IMR-90 (cell line): ENCODE measurements at regions not wholly inside any gene's neighbourhood (a gene's known extent, or its start where the extent isn't known, plus 50 kb on each side); places are given as distances from the start of the nearest gene placed in this dataset.

Experiments used
- ATAC-seq: fragments of 200-7000 bp; cut with Tn5 transposase; 2 replicates; pipeline ENCODE4 v1.9.1; 2020; ENCODE audit warnings: low read depth, mild to moderate bottlenecking, moderate library complexity
- BruUV-seq: library from RNA; stranded (reverse); fragments of 400-500 nt; replicated peaks from 2 replicates; lab custom pipeline; 2021; lab: Mats Ljungman, UMichigan
- CTCF ChIA-PET: fragments of 300-600 bp; formaldehyde crosslinking; extraction: SDS; loops from one replicate; lab custom pipeline; 2021; ENCODE audit warnings: antibody characterized with exemption; lab: Yijun Ruan, JAX
- POLR2A ChIA-PET: fragments of 300-600 bp; sonication (Branson Sonifier 250); formaldehyde crosslinking; loops from one replicate; lab custom pipeline; 2022; ENCODE audit warnings: antibody characterized with exemption; ENCODE audit not compliant: unreplicated experiment; lab: Charles Lee
- DNase-seq: peaks from one replicate; pipeline ENCODE4 v3.0.0; 2013
- H2AFZ ChIP-seq: replicated peaks from 2 replicates; pipeline ENCODE3; 2013; ENCODE audit warnings: low read length, mild to moderate bottlenecking; ENCODE audit not compliant: poor library complexity
- H2AK5ac ChIP-seq: 2 replicates; pipeline ENCODE4 v1.6.1; 2013; ENCODE audit warnings: low read depth, low read length, inconsistent platforms
- H2AK9ac ChIP-seq: replicated peaks from 2 replicates; pipeline ENCODE3; 2013; ENCODE audit warnings: mild to moderate bottlenecking, low read depth, low read length, moderate library complexity; ENCODE audit not compliant: poor library complexity
- H2BK120ac ChIP-seq: 2 replicates; pipeline ENCODE4 v1.6.1; 2013; ENCODE audit warnings: low read depth, low read length, inconsistent platforms
- H2BK15ac ChIP-seq: 3 replicates; pipeline ENCODE4 v1.6.1; 2013; ENCODE audit warnings: low read depth, low read length, inconsistent platforms
- H2BK20ac ChIP-seq: 2 replicates; pipeline ENCODE4 v1.6.1; 2013; ENCODE audit warnings: low read depth, mild to moderate bottlenecking, inconsistent platforms, low read length, moderate library complexity
- H2BK5ac ChIP-seq: 2 replicates; pipeline ENCODE4 v1.6.1; 2013; ENCODE audit warnings: mild to moderate bottlenecking, low read depth, low read length, inconsistent platforms; ENCODE audit not compliant: poor library complexity, severe bottlenecking
- H3K14ac ChIP-seq: replicated peaks from 2 replicates; pipeline ENCODE4 v1.6.1; 2013; ENCODE audit warnings: low read depth, low read length, inconsistent platforms
- H3K18ac ChIP-seq: 2 replicates; pipeline ENCODE4 v1.6.1; 2013; ENCODE audit warnings: low read depth, low read length, control low read depth
- H3K23ac ChIP-seq: 2 replicates; pipeline ENCODE4 v1.6.1; 2013; ENCODE audit warnings: low read depth, low read length, inconsistent platforms
- H3K27ac ChIP-seq: 2 replicates; pipeline ENCODE4 v1.5.1; 2013; ENCODE audit warnings: mild to moderate bottlenecking, control low read depth, low read length; ENCODE audit not compliant: insufficient read depth
- H3K27me3 ChIP-seq: 2 replicates; pipeline ENCODE4 v1.6.1; 2013; ENCODE audit warnings: low read length; ENCODE audit not compliant: control insufficient read depth, insufficient read depth
- H3K36me3 ChIP-seq: 2 replicates; pipeline ENCODE4 v1.6.1; 2013; ENCODE audit warnings: low read length, mixed read lengths; ENCODE audit not compliant: control insufficient read depth, insufficient read depth
- H3K4ac ChIP-seq: 2 replicates; pipeline ENCODE4 v1.6.1; 2013; ENCODE audit warnings: low read depth, low read length, inconsistent platforms
- H3K4me1 ChIP-seq: 2 replicates; pipeline ENCODE4 v1.6.1; 2013; ENCODE audit warnings: low read length, mixed read lengths; ENCODE audit not compliant: control insufficient read depth, insufficient read depth
- H3K4me2 ChIP-seq: 2 replicates; pipeline ENCODE4 v1.6.1; 2013; ENCODE audit warnings: low read depth, mild to moderate bottlenecking, control low read depth, low read length, moderate library complexity
- H3K4me3 ChIP-seq: 2 replicates; pipeline ENCODE4 v1.5.1; 2013; ENCODE audit warnings: low read depth, mild to moderate bottlenecking, control low read depth, low read length, moderate library complexity; ENCODE audit not compliant: insufficient read depth
- H3K56ac ChIP-seq: 2 replicates; pipeline ENCODE4 v1.6.1; 2013; ENCODE audit warnings: low read length, inconsistent platforms; ENCODE audit not compliant: insufficient read depth; ENCODE audit errors: extremely low read depth
- H3K79me1 ChIP-seq, 2 experiments: 2 replicates each; pipeline ENCODE4 v1.6.1; 2013; ENCODE audit warnings: low read length in 2 of 2, inconsistent platforms in 1 of 2, low read depth in 1 of 2
- H3K9ac ChIP-seq: 2 replicates; pipeline ENCODE4 v1.6.1; 2013; ENCODE audit warnings: low read depth, low read length, control low read depth
- H3K9me1 ChIP-seq: 2 replicates; pipeline ENCODE4 v1.6.1; 2013; ENCODE audit warnings: low read length, inconsistent platforms; ENCODE audit not compliant: insufficient read depth
- H3K9me3 ChIP-seq: 2 replicates; pipeline ENCODE4 v1.6.1; 2013; ENCODE audit warnings: low read length; ENCODE audit not compliant: control insufficient read depth, insufficient read depth
- H4K20me1 ChIP-seq: 2 replicates; pipeline ENCODE4 v1.6.1; 2013; ENCODE audit warnings: low read length, inconsistent platforms; ENCODE audit not compliant: insufficient read depth
- H4K5ac ChIP-seq: 2 replicates; pipeline ENCODE4 v1.6.1; 2013; ENCODE audit warnings: mild to moderate bottlenecking, low read depth, low read length, control low read depth
- H4K8ac ChIP-seq, 2 experiments: 2 replicates each; pipeline ENCODE4 v1.6.1; 2013; ENCODE audit warnings: low read depth in 2 of 2, low read length in 2 of 2, control low read depth in 1 of 2, inconsistent platforms in 1 of 2
- H4K91ac ChIP-seq: 2 replicates; pipeline ENCODE4 v1.6.1; 2013; ENCODE audit warnings: low read depth, low read length, inconsistent platforms; ENCODE audit not compliant: insufficient read depth
- CEBPB ChIP-seq: IDR thresholded peaks from 2 replicates; pipeline ENCODE4 v1.6.1; 2012; ENCODE audit warnings: low read depth, low read length, improper control_type of control experiment
- CHD1 ChIP-seq: IDR thresholded peaks from 2 replicates; pipeline ENCODE4 v1.6.1; 2012; ENCODE audit warnings: low read depth, low read length, improper control_type of control experiment
- CTCF ChIP-seq: conservative IDR thresholded peaks from 2 replicates; pipeline ENCODE4 v1.5.1; 2012; ENCODE audit warnings: mild to moderate bottlenecking, low read depth, low read length, improper control_type of control experiment
- ELK1 ChIP-seq: fragments of 150-350 bp; IDR thresholded peaks from 2 replicates; pipeline ENCODE4 v1.6.1; 2016; ENCODE audit warnings: low read depth, mild to moderate bottlenecking, low read length, moderate library complexity, borderline replicate concordance
- FOS ChIP-seq: fragments of 150-350 bp; IDR thresholded peaks from 2 replicates; pipeline ENCODE4 v1.6.1; 2016; ENCODE audit warnings: low read depth, low read length
- MAFK ChIP-seq: IDR thresholded peaks from 2 replicates; pipeline ENCODE4 v1.6.1; 2012; ENCODE audit warnings: low read depth, low read length, improper control_type of control experiment
- MAZ ChIP-seq: IDR thresholded peaks from 2 replicates; pipeline ENCODE4 v1.6.1; 2012; ENCODE audit warnings: low read depth, mild to moderate bottlenecking, low read length, improper control_type of control experiment, moderate library complexity, borderline replicate concordance
- MXI1 ChIP-seq: IDR thresholded peaks from 2 replicates; pipeline ENCODE4 v1.6.1; 2012; ENCODE audit warnings: low read depth, mild to moderate bottlenecking, low read length, moderate library complexity, borderline replicate concordance
- NFE2L2 ChIP-seq: fragments of 150-350 bp; IDR thresholded peaks from 2 replicates; pipeline ENCODE4 v1.6.1; 2016; ENCODE audit warnings: low read depth, mild to moderate bottlenecking, low read length
- POLR2A ChIP-seq: IDR thresholded peaks from 2 replicates; pipeline ENCODE4 v1.6.1; 2012; ENCODE audit warnings: mild to moderate bottlenecking, low read depth, low read length
- RAD21 ChIP-seq: IDR thresholded peaks from 2 replicates; pipeline ENCODE4 v1.6.1; 2012; ENCODE audit warnings: low read length, improper control_type of control experiment
- RCOR1 ChIP-seq: IDR thresholded peaks from 2 replicates; pipeline ENCODE4 v1.6.1; 2012; ENCODE audit warnings: mild to moderate bottlenecking, low read length, improper control_type of control experiment; ENCODE audit not compliant: insufficient replicate concordance
- RFX5 ChIP-seq: IDR thresholded peaks from 2 replicates; pipeline ENCODE4 v1.8.0; 2012; ENCODE audit warnings: low read depth, mild to moderate bottlenecking, low read length, moderate library complexity
- SMC3 ChIP-seq: fragments of 150-350 bp; IDR thresholded peaks from 2 replicates; pipeline ENCODE4 v1.6.1; 2016; ENCODE audit warnings: low read depth, mild to moderate bottlenecking, antibody characterized with exemption, low read length, moderate library complexity
- USF2 ChIP-seq: fragments of 150-350 bp; IDR thresholded peaks from 2 replicates; pipeline ENCODE4 v1.6.1; 2017; ENCODE audit warnings: mild to moderate bottlenecking, antibody characterized with exemption, low read length, low read depth
- WGBS, 2 experiments: methylation state at CpG; one replicate each; pipeline versions ENCODE4 v1.1.5 to v1.1.7; 2013; ENCODE audit warnings: missing lambda C conversion rate in 2 of 2; ENCODE audit not compliant: insufficient read length in 1 of 2; ENCODE audit errors: extremely low coverage in 2 of 2; 5-methylcytosine and 5-hydroxymethylcytosine counted together
- dilution Hi-C: fragments of 300-500 bp; cut with HindIII; formaldehyde crosslinking; loops from one replicate; pipeline ENCODE4 v1.14.3; 2018; ENCODE audit warnings: low sequenced_read_pairs; ENCODE audit not compliant: unreplicated experiment
- in situ Hi-C: fragments of 300-500 bp; cut with MboI; formaldehyde crosslinking; loops from 3 replicates; pipeline ENCODE4 v1.14.3; 2019; ENCODE audit warnings: low sequenced_read_pairs, inconsistent platforms, mixed read lengths
- intact Hi-C: fragments of 100-400 bp; cut with micrococcal nuclease; formaldehyde crosslinking; loops from 2 replicates; pipeline ENCODE4 v1.10.0; 2022

GRCh38 chr12:33052141-33053051, 155.8 kb upstream of the PKP2 start:
- peaks cover 2% of the 10 kb centered on the region for H3K9me3 ChIP-seq
- no peak overlapping the region for H3K18ac ChIP-seq
- H3K14ac ChIP-seq, result no peak overlapping the region
- no peak overlapping the region for H3K4me2 ChIP-seq
- no peaks in the 10 kb centered on the region for H3K4me1 ChIP-seq
- no peak overlapping the region for H2AK5ac ChIP-seq
- H3K27ac ChIP-seq, result no peak overlapping the region
- ATAC-seq (no peak), DNase-seq (no peak)
- H3K36me3 ChIP-seq, result no peaks in the 10 kb centered on the region
- H4K8ac ChIP-seq, result no peak overlapping the region
- H3K27me3 ChIP-seq, result no peaks in the 10 kb centered on the region
- BruUV-seq, result no TSS peak
- H3K56ac ChIP-seq, result no peak overlapping the region
- in situ Hi-C loops (no loop called here), dilution Hi-C loops (no loop called here), intact Hi-C loops (no loop called here)
- H2AFZ ChIP-seq, result no peak overlapping the region
- no peak overlapping the region for H2BK5ac ChIP-seq
- no peak overlapping the region for H2AK9ac ChIP-seq
- no peaks in the 10 kb centered on the region for H3K9me1 ChIP-seq
- H2BK20ac ChIP-seq, result no peak overlapping the region
- H2BK15ac ChIP-seq, result no peak overlapping the region
- WGBS, 2 experiments, result 69% methylated on average over 20 of the region's 41 CpGs; no CpG with 5 or more reads in 1 of the 2 experiments
- H4K20me1 ChIP-seq, result no peaks in the 10 kb centered on the region
- no peaks in the 10 kb centered on the region for H3K79me1 ChIP-seq
- ChIA-PET CTCF (no interaction called here), POLR2A (no interaction called here)
- no peak overlapping the region for H3K4me3 ChIP-seq
- no peak overlapping the region for H2BK120ac ChIP-seq
- no peak overlapping the region for H3K23ac ChIP-seq
- no peak overlapping the region for H4K91ac ChIP-seq
- H3K4ac ChIP-seq, result no peak overlapping the region
- H3K9ac ChIP-seq, result no peak overlapping the region
- no peak overlapping the region for H4K5ac ChIP-seq
- no peak for TF ChIP-seq MAZ
- no peak for TF ChIP-seq CTCF
- no peak for TF ChIP-seq MAFK
- TF ChIP-seq RFX5, result no peak
- no peak for TF ChIP-seq ELK1
- no peak for TF ChIP-seq POLR2A
- no peak for TF ChIP-seq FOS
- TF ChIP-seq CEBPB, result no peak
- no peak for TF ChIP-seq SMC3
- TF ChIP-seq RAD21, result no peak
- TF ChIP-seq RCOR1, result no peak
- TF ChIP-seq MXI1, result no peak
- no peak for TF ChIP-seq CHD1
- no peak for TF ChIP-seq NFE2L2
- no peak for TF ChIP-seq USF2
